ENCODE measurements at regions not wholly inside any gene's neighbourhood (a gene's known extent, or its start where the extent isn't known, plus 50 kb on each side); places are given as distances from the start of the nearest gene placed in this dataset.
"Not testable (repeated sequence)": the region's sequence is repeated elsewhere in the genome, so short reads cannot be mapped to it uniquely, and the experiment has no call there.

DNA sequence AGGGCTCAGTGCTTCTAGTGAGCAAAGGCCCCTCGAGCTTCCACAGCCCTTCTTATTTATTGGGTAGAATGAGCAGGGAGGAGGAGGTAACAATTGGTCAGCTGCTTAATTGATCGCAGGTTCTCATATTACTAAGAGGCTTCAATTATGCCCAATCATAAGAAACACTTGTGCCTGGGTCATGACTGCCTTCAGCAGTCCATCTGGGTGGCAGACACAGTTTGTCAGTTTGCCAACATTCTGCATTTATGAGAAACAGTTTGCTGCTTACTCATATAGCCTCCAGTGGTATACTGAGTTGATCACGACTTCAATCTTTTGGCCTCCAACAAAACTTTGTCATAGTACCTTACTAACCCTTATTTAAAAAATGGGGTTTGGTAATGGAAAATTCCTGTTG, 667.0 kb upstream of the MIS18BP1 start:
- TF ChIP-seq POLR2A (IDR thresholded peaks at IDR 0.05); POLR2AphosphoS5 (IDR thresholded peaks at IDR 0.05; ENCODE audit: insufficient read depth in 1 of 2, low read depth in 1 of 2): not testable (repeated sequence)
- TF ChIP-seq, protein P1, sequence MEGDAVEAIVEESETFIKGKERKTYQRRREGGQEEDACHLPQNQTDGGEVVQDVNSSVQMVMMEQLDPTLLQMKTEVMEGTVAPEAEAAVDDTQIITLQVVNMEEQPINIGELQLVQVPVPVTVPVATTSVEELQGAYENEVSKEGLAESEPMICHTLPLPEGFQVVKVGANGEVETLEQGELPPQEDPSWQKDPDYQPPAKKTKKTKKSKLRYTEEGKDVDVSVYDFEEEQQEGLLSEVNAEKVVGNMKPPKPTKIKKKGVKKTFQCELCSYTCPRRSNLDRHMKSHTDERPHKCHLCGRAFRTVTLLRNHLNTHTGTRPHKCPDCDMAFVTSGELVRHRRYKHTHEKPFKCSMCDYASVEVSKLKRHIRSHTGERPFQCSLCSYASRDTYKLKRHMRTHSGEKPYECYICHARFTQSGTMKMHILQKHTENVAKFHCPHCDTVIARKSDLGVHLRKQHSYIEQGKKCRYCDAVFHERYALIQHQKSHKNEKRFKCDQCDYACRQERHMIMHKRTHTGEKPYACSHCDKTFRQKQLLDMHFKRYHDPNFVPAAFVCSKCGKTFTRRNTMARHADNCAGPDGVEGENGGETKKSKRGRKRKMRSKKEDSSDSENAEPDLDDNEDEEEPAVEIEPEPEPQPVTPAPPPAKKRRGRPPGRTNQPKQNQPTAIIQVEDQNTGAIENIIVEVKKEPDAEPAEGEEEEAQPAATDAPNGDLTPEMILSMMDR (IDR thresholded peaks at IDR 0.05), result not testable (repeated sequence)
